Astrocyte (in vitro differentiated cells and primary cell): ENCODE measurements at regions not wholly inside any gene's neighbourhood (a gene's known extent, or its start where the extent isn't known, plus 50 kb on each side); places are given as distances from the start of the nearest gene placed in this dataset.

Experiments used
- DNase-seq: peaks from one replicate; pipeline ENCODE4 v3.0.0-alpha.2; 2010; ENCODE audit warnings: low read depth
- FAIRE-seq: peaks from 2 replicates; lab custom pipeline; 2011; peaks lifted over from hg19 to GRCh38; lab: Jason Lieb, UNC
- H2AFZ ChIP-seq: 2 replicates; pipeline ENCODE4 v1.6.0; 2012; ENCODE audit warnings: low read depth, low read length, inconsistent platforms
- H3K27ac ChIP-seq: 2 replicates; pipeline ENCODE4 v1.5.1; 2011; ENCODE audit warnings: low read depth, low read length, inconsistent platforms
- H3K27me3 ChIP-seq: 2 replicates; pipeline ENCODE4 v1.6.0; 2011; ENCODE audit warnings: low read length, inconsistent platforms; ENCODE audit not compliant: insufficient read depth
- H3K36me3 ChIP-seq: 2 replicates; pipeline ENCODE4 v1.5.1; 2011; ENCODE audit warnings: low read length, inconsistent platforms; ENCODE audit not compliant: insufficient read depth
- H3K4me1 ChIP-seq: 2 replicates; pipeline ENCODE4 v1.5.1; 2011; ENCODE audit warnings: low read length, inconsistent platforms; ENCODE audit not compliant: insufficient read depth
- H3K4me2 ChIP-seq: 2 replicates; pipeline ENCODE4 v1.6.0; 2012; ENCODE audit warnings: low read length, inconsistent platforms
- H3K4me3 ChIP-seq: 2 replicates; pipeline ENCODE4 v1.5.1; 2011; ENCODE audit warnings: low read depth, mild to moderate bottlenecking, low read length, inconsistent platforms; ENCODE audit not compliant: insufficient read depth
- H3K79me2 ChIP-seq: 2 replicates; pipeline ENCODE4 v1.6.0; 2012; ENCODE audit warnings: mild to moderate bottlenecking, low read length, inconsistent platforms; ENCODE audit not compliant: insufficient read depth
- H3K9ac ChIP-seq: 2 replicates; pipeline ENCODE4 v1.6.0; 2012; ENCODE audit warnings: mild to moderate bottlenecking, low read length, inconsistent platforms
- H3K9me3 ChIP-seq: 2 replicates; pipeline ENCODE4 v1.5.1; 2012; ENCODE audit warnings: low read depth, mild to moderate bottlenecking, low read length, inconsistent platforms; ENCODE audit not compliant: insufficient read depth
- H4K20me1 ChIP-seq: 2 replicates; pipeline ENCODE4 v1.6.0; 2012; ENCODE audit warnings: low read length, inconsistent platforms; ENCODE audit not compliant: insufficient read depth
- H3K27ac Mint-ChIP-seq: one replicate; pipeline ENCODE4 v1.8.0; 2021; ENCODE audit warnings: mild to moderate bottlenecking, mixed read lengths; ENCODE audit not compliant: unreplicated experiment
- H3K27me3 Mint-ChIP-seq: one replicate; pipeline ENCODE4 v1.8.0; 2021; ENCODE audit warnings: low read depth, mixed read lengths; ENCODE audit not compliant: unreplicated experiment
- H3K36me3 Mint-ChIP-seq: one replicate; pipeline ENCODE4 v1.8.0; 2021; ENCODE audit warnings: low read depth, mixed read lengths; ENCODE audit not compliant: unreplicated experiment
- H3K4me1 Mint-ChIP-seq: one replicate; pipeline ENCODE4 v1.8.0; 2021; ENCODE audit warnings: low read depth, mixed read lengths; ENCODE audit not compliant: unreplicated experiment
- H3K4me3 Mint-ChIP-seq: one replicate; pipeline ENCODE4 v1.8.0; 2021; ENCODE audit warnings: mild to moderate bottlenecking, moderate library complexity, mixed read lengths; ENCODE audit not compliant: unreplicated experiment
- H3K9me3 Mint-ChIP-seq: one replicate; pipeline ENCODE4 v1.8.0; 2021; ENCODE audit warnings: mild to moderate bottlenecking, mixed read lengths; ENCODE audit not compliant: unreplicated experiment
- CTCF ChIP-seq: IDR thresholded peaks from 2 replicates; pipeline ENCODE4 v1.5.1; 2011; ENCODE audit warnings: low read depth, mild to moderate bottlenecking, inconsistent platforms, low read length, moderate library complexity; ENCODE audit not compliant: insufficient read depth
- EZH2 ChIP-seq: IDR thresholded peaks from 2 replicates; pipeline ENCODE4 v1.6.1; 2012; ENCODE audit warnings: mild to moderate bottlenecking, low read length, inconsistent platforms; ENCODE audit not compliant: insufficient read depth

GRCh38 chr5:40066616-40067015 is 613.1 kb upstream of the PTGER4 start:
- no peak overlapping the region for H3K9ac ChIP-seq
- DNase-seq = no peak
- FAIRE-seq = no peak
- Mint-ChIP-seq H3K27me3 (no peaks in the 10 kb centered on the region), H3K9me3 (no peaks in the 10 kb centered on the region), H3K27ac (no peak overlapping the region), H3K4me1 (no peaks in the 10 kb centered on the region), H3K4me3 (no peak overlapping the region), H3K36me3 (peaks cover 2% of the 10 kb centered on the region)
- no peak overlapping the region for H3K4me2 ChIP-seq
- no peaks in the 10 kb centered on the region for H3K9me3 ChIP-seq
- TF ChIP-seq CTCF (no peak), EZH2 (no peak)
- H2AFZ ChIP-seq = no peak overlapping the region
- no peak overlapping the region for H3K4me3 ChIP-seq
- H3K79me2 ChIP-seq = no peaks in the 10 kb centered on the region
- no peaks in the 10 kb centered on the region for H4K20me1 ChIP-seq
- no peaks in the 10 kb centered on the region for H3K4me1 ChIP-seq
- no peaks in the 10 kb centered on the region for H3K27me3 ChIP-seq
- H3K27ac ChIP-seq = no peak overlapping the region
- H3K36me3 ChIP-seq = no peaks in the 10 kb centered on the region

GRCh38 chr5:40052808-40053207 is 626.9 kb upstream of the PTGER4 start:
- H3K27ac ChIP-seq = no peak overlapping the region
- no peaks in the 10 kb centered on the region for H3K27me3 ChIP-seq
- no peaks in the 10 kb centered on the region for H4K20me1 ChIP-seq
- H3K4me1 Mint-ChIP-seq = no peaks in the 10 kb centered on the region
- no peaks in the 10 kb centered on the region for H3K4me1 ChIP-seq
- no peaks in the 10 kb centered on the region for H3K36me3 ChIP-seq
- no peaks in the 10 kb centered on the region for H3K36me3 Mint-ChIP-seq
- no peaks in the 10 kb centered on the region for H3K79me2 ChIP-seq
- no peak overlapping the region for H3K4me2 ChIP-seq
- no peak overlapping the region for H3K4me3 Mint-ChIP-seq
- H3K27ac Mint-ChIP-seq = no peak overlapping the region
- H3K9me3 ChIP-seq = no peaks in the 10 kb centered on the region
- FAIRE-seq (no peak), DNase-seq (no peak)
- H3K9ac ChIP-seq = no peak overlapping the region
- H2AFZ ChIP-seq = no peak overlapping the region
- H3K9me3 Mint-ChIP-seq = no peaks in the 10 kb centered on the region
- TF ChIP-seq EZH2 (no peak), CTCF (no peak)
- H3K4me3 ChIP-seq = no peak overlapping the region
- no peaks in the 10 kb centered on the region for H3K27me3 Mint-ChIP-seq

- Mint-ChIP-seq H3K36me3 (no peaks in the 10 kb centered on the region), H3K4me1 (peaks cover 5% of the 10 kb centered on the region), H3K4me3 (no peak overlapping the region), H3K9me3 (no peaks in the 10 kb centered on the region), H3K27me3 (no peaks in the 10 kb centered on the region), H3K27ac (peak overlapping the region; percentile 19)
- Histone ChIP-seq H3K27ac (no peak overlapping the region), H3K27me3 (no peaks in the 10 kb centered on the region), H3K4me1 (no peaks in the 10 kb centered on the region), H3K4me2 (no peak overlapping the region), H4K20me1 (no peaks in the 10 kb centered on the region), H3K4me3 (no peak overlapping the region), H2AFZ (no peak overlapping the region), H3K9me3 (no peaks in the 10 kb centered on the region), H3K9ac (no peak overlapping the region), H3K79me2 (no peaks in the 10 kb centered on the region), H3K36me3 (no peaks in the 10 kb centered on the region)
- FAIRE-seq (no peak), DNase-seq (peak; percentile 34)
- no peak for TF ChIP-seq CTCF
- no peak for TF ChIP-seq EZH2
Observed at GRCh38 chr5:40046792-40047191, 622.0 kb upstream of the DAB2 start.
